HCT116 (cell line): ENCODE measurements at regions not wholly inside any gene's neighbourhood (a gene's known extent, or its start where the extent isn't known, plus 50 kb on each side); places are given as distances from the start of the nearest gene placed in this dataset.

Experiments used
- ATAC-seq: fragments of 200-7000 bp; cut with Tn5 transposase; 2 replicates; pipeline ENCODE4 v1.9.1; 2020; ENCODE audit warnings: mild to moderate bottlenecking, moderate library complexity
- BruUV-seq: library from RNA; stranded (reverse); fragments of 400-500 nt; replicated peaks from 2 replicates; lab custom pipeline; 2021; lab: Mats Ljungman, UMichigan
- CTCF ChIA-PET: fragments of 300-600 bp; sonication (Branson Sonifier 250); formaldehyde crosslinking; loops from one replicate; lab custom pipeline; 2021; ENCODE audit warnings: antibody characterized with exemption; lab: Charles Lee
- POLR2A ChIA-PET: fragments of 300-600, 350-600 bp; sonication (Branson Sonifier 250); formaldehyde crosslinking; loops from one replicate; lab custom pipeline; 2021; ENCODE audit warnings: antibody characterized with exemption; lab: Charles Lee
- RAD21 ChIA-PET, 2 experiments: fragments of 300-600 bp; sonication (Branson Sonifier 250); formaldehyde crosslinking; loops; one replicate each; lab custom pipeline; 2023; ENCODE audit warnings: low total read pairs in 2 of 2; ENCODE audit not compliant: uncharacterized antibody in 2 of 2, unreplicated experiment in 2 of 2, low non-redundant PET in 1 of 2; lab: Charles Lee
- DNase-seq: peaks from one replicate; pipeline ENCODE4 v3.0.0-alpha.2; 2010; ENCODE audit warnings: low read depth, low spot score
- H2AFZ ChIP-seq: fragments of 200-600 bp; shearing (Covaris generic), sonication (generic); 2 replicates; pipeline ENCODE4 v1.6.1; 2017; ENCODE audit warnings: low read depth, mixed run types, mixed read lengths, antibody characterized with exemption, low read length; ENCODE audit not compliant: poor library complexity, severe bottlenecking
- H3K27ac ChIP-seq: 2 replicates; pipeline ENCODE4 v1.5.1; 2012; ENCODE audit warnings: low read depth, low read length
- H3K27me3 ChIP-seq: fragments of 200-600 bp; sonication (generic); 2 replicates; pipeline ENCODE4 v1.6.1; 2016; ENCODE audit warnings: mixed run types, low read length, mixed read lengths; ENCODE audit not compliant: insufficient read depth
- H3K36me3 ChIP-seq, 2 experiments: fragments of 200-500 bp in 1 of 2; fragments of 200-600 bp in 1 of 2; sonication (Bioruptor generic) in 1 of 2; sonication (generic) in 1 of 2; 2 replicates each; pipeline versions ENCODE4 v1.5.1 to v1.6.1; 2014 to 2016; ENCODE audit warnings: low read length in 2 of 2, inconsistent platforms in 1 of 2, mixed read lengths in 1 of 2, mixed run types in 1 of 2; ENCODE audit not compliant: insufficient read depth in 2 of 2, control insufficient read depth in 1 of 2
- H3K4me1 ChIP-seq, 2 experiments: fragments of 200-600 bp in 1 of 2; sonication (generic) in 1 of 2; 2 replicates each; pipeline versions ENCODE4 v1.5.1 to v1.6.1; 2012 to 2017; ENCODE audit warnings: low read length in 2 of 2, inconsistent platforms in 1 of 2, mild to moderate bottlenecking in 1 of 2, mixed read lengths in 1 of 2, mixed run types in 1 of 2, moderate library complexity in 1 of 2; ENCODE audit not compliant: insufficient read depth in 2 of 2, control insufficient read depth in 1 of 2
- H3K4me2 ChIP-seq: fragments of 200-600 bp; sonication (generic); 2 replicates; pipeline ENCODE4 v1.6.1; 2017; ENCODE audit warnings: mixed run types, low read length, mixed read lengths
- H3K4me3 ChIP-seq, 2 experiments: fragments of 200-600 bp in 1 of 2; sonication (generic) in 1 of 2; replicated peaks in 1 of 2; 2 replicates each; pipeline ENCODE4 v1.5.1; 2011 to 2016; ENCODE audit warnings: low read length in 2 of 2, control low read depth in 1 of 2, low read depth in 1 of 2, mild to moderate bottlenecking in 1 of 2, mixed read lengths in 1 of 2, mixed run types in 1 of 2
- H3K79me2 ChIP-seq: fragments of 200-600 bp; sonication (generic); 2 replicates; pipeline ENCODE4 v1.6.1; 2017; ENCODE audit warnings: mild to moderate bottlenecking, mixed run types, low read length, moderate library complexity, mixed read lengths; ENCODE audit not compliant: insufficient read depth
- H3K9ac ChIP-seq: fragments of 200-600 bp; sonication (generic); 2 replicates; pipeline ENCODE4 v1.6.1; 2016; ENCODE audit warnings: low read length, mixed read lengths
- H3K9me2 ChIP-seq: fragments of 200-600 bp; sonication (generic), shearing (Covaris generic); 2 replicates; pipeline ENCODE4 v1.6.1; 2017; ENCODE audit warnings: mixed run types, mild to moderate bottlenecking, moderate library complexity; ENCODE audit not compliant: insufficient read depth
- H3K9me3 ChIP-seq, 2 experiments: fragments of 200-500 bp in 1 of 2; fragments of 200-600 bp in 1 of 2; sonication (Bioruptor generic) in 1 of 2; sonication (generic) in 1 of 2; 2 replicates each; pipeline ENCODE4 v1.6.1; 2014 to 2017; ENCODE audit warnings: low read length in 2 of 2, mixed read lengths in 2 of 2, inconsistent platforms in 1 of 2, low read depth in 1 of 2, mild to moderate bottlenecking in 1 of 2, mixed run types in 1 of 2, moderate library complexity in 1 of 2; ENCODE audit not compliant: control insufficient read depth in 1 of 2, insufficient read depth in 1 of 2
- H4K20me1 ChIP-seq: fragments of 200-600 bp; sonication (generic), shearing (Covaris generic); 2 replicates; pipeline ENCODE4 v1.6.1; 2017; ENCODE audit warnings: mixed run types, mild to moderate bottlenecking, moderate library complexity; ENCODE audit not compliant: insufficient read depth
- CBX3 ChIP-seq: IDR thresholded peaks from 2 replicates; pipeline ENCODE4 v1.6.1; 2012; ENCODE audit warnings: low read depth
- CEBPB ChIP-seq: IDR thresholded peaks from 2 replicates; pipeline ENCODE4 v1.6.1; 2012; ENCODE audit warnings: low read depth
- EGR1 ChIP-seq: IDR thresholded peaks from 2 replicates; pipeline ENCODE4 v1.6.1; 2012; ENCODE audit warnings: low read depth
- ELF1 ChIP-seq: IDR thresholded peaks from 2 replicates; pipeline ENCODE4 v1.6.1; 2012; ENCODE audit warnings: low read depth, borderline replicate concordance
- EZH2phosphoT487 ChIP-seq: fragments of 200-600 bp; IDR thresholded peaks from 2 replicates; pipeline ENCODE4 v1.6.1; 2018; ENCODE audit warnings: antibody characterized with exemption, borderline replicate concordance
- FOSL1 ChIP-seq: IDR thresholded peaks from 2 replicates; pipeline ENCODE4 v1.6.1; 2012; ENCODE audit warnings: low read depth
- MAX ChIP-seq: IDR thresholded peaks from 2 replicates; pipeline ENCODE4 v1.6.1; 2012
- POLR2A ChIP-seq: IDR thresholded peaks from 2 replicates; pipeline ENCODE4 v1.7.0; 2011; ENCODE audit warnings: borderline replicate concordance; ENCODE audit not compliant: insufficient read depth, insufficient read length; ENCODE audit errors: extremely low read depth
- RAD21 ChIP-seq: IDR thresholded peaks from 2 replicates; pipeline ENCODE4 v1.6.1; 2012; ENCODE audit warnings: low read depth, mild to moderate bottlenecking
- SP1 ChIP-seq: IDR thresholded peaks from 2 replicates; pipeline ENCODE4 v1.6.1; 2012; ENCODE audit warnings: low read depth
- SRF ChIP-seq: IDR thresholded peaks from 2 replicates; pipeline ENCODE4 v1.6.1; 2012; ENCODE audit warnings: low read depth
- YY1 ChIP-seq: IDR thresholded peaks from 2 replicates; pipeline ENCODE4 v1.6.1; 2011; ENCODE audit warnings: low read length, low read depth, moderate library complexity, mild to moderate bottlenecking; ENCODE audit not compliant: insufficient replicate concordance; ENCODE audit errors: extremely low read depth
- intact Hi-C: fragments of 100-400 bp; cut with micrococcal nuclease; formaldehyde crosslinking; loops from 2 replicates; pipeline ENCODE4 v1.10.0; 2022
- TF ChIP-seq, protein P1 (sequence below): IDR thresholded peaks from 2 replicates; pipeline ENCODE4 v1.6.1; 2012
- TF ChIP-seq, protein P2 (sequence below): IDR thresholded peaks from 2 replicates; pipeline ENCODE4 v1.6.1; 2012; ENCODE audit warnings: low read depth

GRCh38 chr6:105851606-105852005, 234.5 kb upstream of the PRDM1 start:
- H3K4me1 ChIP-seq: no peaks in the 10 kb centered on the region
- POLR2A ChIA-PET: no interaction called here
- H3K9ac ChIP-seq: no peak overlapping the region
- H3K9me2 ChIP-seq: no peaks in the 10 kb centered on the region
- H3K27me3 ChIP-seq: no peaks in the 10 kb centered on the region
- no peak overlapping the region for H2AFZ ChIP-seq
- intact Hi-C loops: no loop called here
- no peak overlapping the region for H3K4me2 ChIP-seq
- RAD21 ChIA-PET: no interaction called here
- TF ChIP-seq CBX3: no peak
- no peak for TF ChIP-seq RAD21
- no peak for TF ChIP-seq CEBPB
- no peak for TF ChIP-seq SRF
- TF ChIP-seq ELF1: no peak
- TF ChIP-seq, protein P1, sequence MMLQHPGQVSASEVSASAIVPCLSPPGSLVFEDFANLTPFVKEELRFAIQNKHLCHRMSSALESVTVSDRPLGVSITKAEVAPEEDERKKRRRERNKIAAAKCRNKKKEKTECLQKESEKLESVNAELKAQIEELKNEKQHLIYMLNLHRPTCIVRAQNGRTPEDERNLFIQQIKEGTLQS: no peak
- TF ChIP-seq YY1: no peak
- TF ChIP-seq, protein P2, sequence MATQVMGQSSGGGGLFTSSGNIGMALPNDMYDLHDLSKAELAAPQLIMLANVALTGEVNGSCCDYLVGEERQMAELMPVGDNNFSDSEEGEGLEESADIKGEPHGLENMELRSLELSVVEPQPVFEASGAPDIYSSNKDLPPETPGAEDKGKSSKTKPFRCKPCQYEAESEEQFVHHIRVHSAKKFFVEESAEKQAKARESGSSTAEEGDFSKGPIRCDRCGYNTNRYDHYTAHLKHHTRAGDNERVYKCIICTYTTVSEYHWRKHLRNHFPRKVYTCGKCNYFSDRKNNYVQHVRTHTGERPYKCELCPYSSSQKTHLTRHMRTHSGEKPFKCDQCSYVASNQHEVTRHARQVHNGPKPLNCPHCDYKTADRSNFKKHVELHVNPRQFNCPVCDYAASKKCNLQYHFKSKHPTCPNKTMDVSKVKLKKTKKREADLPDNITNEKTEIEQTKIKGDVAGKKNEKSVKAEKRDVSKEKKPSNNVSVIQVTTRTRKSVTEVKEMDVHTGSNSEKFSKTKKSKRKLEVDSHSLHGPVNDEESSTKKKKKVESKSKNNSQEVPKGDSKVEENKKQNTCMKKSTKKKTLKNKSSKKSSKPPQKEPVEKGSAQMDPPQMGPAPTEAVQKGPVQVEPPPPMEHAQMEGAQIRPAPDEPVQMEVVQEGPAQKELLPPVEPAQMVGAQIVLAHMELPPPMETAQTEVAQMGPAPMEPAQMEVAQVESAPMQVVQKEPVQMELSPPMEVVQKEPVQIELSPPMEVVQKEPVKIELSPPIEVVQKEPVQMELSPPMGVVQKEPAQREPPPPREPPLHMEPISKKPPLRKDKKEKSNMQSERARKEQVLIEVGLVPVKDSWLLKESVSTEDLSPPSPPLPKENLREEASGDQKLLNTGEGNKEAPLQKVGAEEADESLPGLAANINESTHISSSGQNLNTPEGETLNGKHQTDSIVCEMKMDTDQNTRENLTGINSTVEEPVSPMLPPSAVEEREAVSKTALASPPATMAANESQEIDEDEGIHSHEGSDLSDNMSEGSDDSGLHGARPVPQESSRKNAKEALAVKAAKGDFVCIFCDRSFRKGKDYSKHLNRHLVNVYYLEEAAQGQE: no peak
- TF ChIP-seq FOSL1: no peak
- no peak for TF ChIP-seq MAX
- no peak for TF ChIP-seq EGR1
- no peak for TF ChIP-seq POLR2A
- no peak for TF ChIP-seq EZH2phosphoT487
- TF ChIP-seq SP1: no peak
- ATAC-seq (no peak), DNase-seq (no peak)
- no peaks in the 10 kb centered on the region for H3K36me3 ChIP-seq
- no peak overlapping the region for H3K4me3 ChIP-seq
- H3K79me2 ChIP-seq: no peaks in the 10 kb centered on the region
- H4K20me1 ChIP-seq: no peaks in the 10 kb centered on the region
- CTCF ChIA-PET: no interaction called here
- BruUV-seq: no TSS peak
- H3K27ac ChIP-seq: no peak overlapping the region
- H3K9me3 ChIP-seq: no peaks in the 10 kb centered on the region
